GM12892 (cell line): ENCODE measurements at regions not wholly inside any gene's neighbourhood (a gene's known extent, or its start where the extent isn't known, plus 50 kb on each side); places are given as distances from the start of the nearest gene placed in this dataset.
"Not testable (repeated sequence)": the region's sequence is repeated elsewhere in the genome, so short reads cannot be mapped to it uniquely, and the experiment has no call there.

ENCODE experiments used
- DNase-seq: peaks from one replicate; pipeline ENCODE4 v3.0.0; 2011; ENCODE audit not compliant: insufficient read length
- FAIRE-seq: peaks from 2 replicates; lab custom pipeline; 2011; peaks lifted over from hg19 to GRCh38; lab: Jason Lieb, UNC
- POLR2A ChIP-seq: IDR thresholded peaks from 2 replicates; pipeline ENCODE4 v1.6.1; 2011; ENCODE audit warnings: low read depth, low read length, control low read depth
- POLR2AphosphoS5 ChIP-seq: IDR thresholded peaks from 2 replicates; pipeline ENCODE4 v1.6.1; 2011; ENCODE audit warnings: low read depth, low read length, control low read depth
- TAF1 ChIP-seq: IDR thresholded peaks from 2 replicates; pipeline ENCODE4 v1.6.1; 2011; ENCODE audit warnings: low read depth, mild to moderate bottlenecking, control low read depth, low read length, borderline replicate concordance

GRCh38 chr4:10866666-10867065 lies 182.1 kb upstream of the CLNK start:
- FAIRE-seq (no peak), DNase-seq (no peak)
- TF ChIP-seq POLR2AphosphoS5: no peak
- TF ChIP-seq POLR2A: no peak
- no peak for TF ChIP-seq TAF1

- no peak for FAIRE-seq
- TF ChIP-seq TAF1 (no peak), POLR2AphosphoS5 (no peak), POLR2A (no peak)
- no peak for DNase-seq
Observed at GRCh38 chr4:10861036-10861435, 176.5 kb upstream of the CLNK start.

GRCh38 chr4:10856271-10856782 lies 171.8 kb upstream of the CLNK start:
- FAIRE-seq (no peak), DNase-seq (no peak)
- TF ChIP-seq POLR2A (no peak), POLR2AphosphoS5 (no peak), TAF1 (no peak)

- FAIRE-seq (no peak), DNase-seq (no peak)
- TF ChIP-seq POLR2AphosphoS5 (no peak), POLR2A (no peak), TAF1 (no peak)
Observed at GRCh38 chr4:10853196-10853595, 168.6 kb upstream of the CLNK start.

GRCh38 chr4:10841697-10842096 lies 157.1 kb upstream of the CLNK start:
- no peak for DNase-seq
- no peak for FAIRE-seq

GRCh38 chr4:10837151-10837550 lies 152.6 kb upstream of the CLNK start:
- TF ChIP-seq TAF1: no peak
- TF ChIP-seq POLR2A: no peak
- no peak for TF ChIP-seq POLR2AphosphoS5
- FAIRE-seq (no peak), DNase-seq (no peak)

More at GRCh38 chr4:10841697-10842096, 157.1 kb upstream of the CLNK start:
- TF ChIP-seq TAF1 (no peak), POLR2AphosphoS5 (no peak), POLR2A (no peak)

- TF ChIP-seq TAF1 (no peak), POLR2AphosphoS5 (no peak), POLR2A (no peak)
- DNase-seq (no peak), FAIRE-seq (peak; percentile 9)
Observed at GRCh38 chr4:10832806-10833628, 148.4 kb upstream of the CLNK start.

GRCh38 chr4:10831727-10832408 lies 147.3 kb upstream of the CLNK start:
- FAIRE-seq: no peak
- no peak for DNase-seq
- TF ChIP-seq POLR2A: no peak
- TF ChIP-seq TAF1: no peak
- TF ChIP-seq POLR2AphosphoS5: no peak

- not testable (repeated sequence) for FAIRE-seq
Observed at GRCh38 chr4:10828918-10829538, 144.5 kb upstream of the CLNK start.

GRCh38 chr4:10821826-10822225 lies 137.3 kb upstream of the CLNK start:
- TF ChIP-seq POLR2AphosphoS5 (no peak), POLR2A (no peak), TAF1 (no peak)
- FAIRE-seq (no peak), DNase-seq (no peak)

More at GRCh38 chr4:10828918-10829538, 144.5 kb upstream of the CLNK start:
- DNase-seq: not testable (repeated sequence)

- FAIRE-seq: no peak
Observed at GRCh38 chr4:10816571-10816970, 132.0 kb upstream of the CLNK start.

GRCh38 chr4:10811991-10812390 lies 127.4 kb upstream of the CLNK start:
- TF ChIP-seq POLR2A: no peak
- TF ChIP-seq TAF1: no peak
- TF ChIP-seq POLR2AphosphoS5: no peak
- FAIRE-seq: no peak
- DNase-seq: no peak

More at GRCh38 chr4:10816571-10816970, 132.0 kb upstream of the CLNK start:
- no peak for TF ChIP-seq POLR2A
- no peak for TF ChIP-seq TAF1
- TF ChIP-seq POLR2AphosphoS5: no peak
- DNase-seq: no peak

GRCh38 chr4:10810411-10810810 lies 125.8 kb upstream of the CLNK start:
- no peak for TF ChIP-seq POLR2AphosphoS5
- no peak for TF ChIP-seq POLR2A
- TF ChIP-seq TAF1: no peak
- no peak for FAIRE-seq
- no peak for DNase-seq
